PC-3 (cell line): ENCODE measurements at regions not wholly inside any gene's neighbourhood (a gene's known extent, or its start where the extent isn't known, plus 50 kb on each side); places are given as distances from the start of the nearest gene placed in this dataset.

Experiments used
- CTCF ChIP-seq: fragments of 300-600 bp; sonication (generic); conservative IDR thresholded peaks from 2 replicates; pipeline ENCODE4 v1.5.1; 2017; ENCODE audit warnings: antibody characterized with exemption, low read depth, mild to moderate bottlenecking, low read length
- EZH2 ChIP-seq: fragments of 300-600 bp; sonication (generic); IDR thresholded peaks from one replicate; pipeline ENCODE4 v1.6.1; 2017; ENCODE audit warnings: antibody characterized with exemption, mild to moderate bottlenecking, low read length; ENCODE audit not compliant: unreplicated experiment
- EZH2phosphoT487 ChIP-seq: fragments of 300-600 bp; sonication (generic); IDR thresholded peaks from 2 replicates; pipeline ENCODE4 v1.6.1; 2018; ENCODE audit warnings: mild to moderate bottlenecking, antibody characterized with exemption, low read length, borderline replicate concordance

DNA sequence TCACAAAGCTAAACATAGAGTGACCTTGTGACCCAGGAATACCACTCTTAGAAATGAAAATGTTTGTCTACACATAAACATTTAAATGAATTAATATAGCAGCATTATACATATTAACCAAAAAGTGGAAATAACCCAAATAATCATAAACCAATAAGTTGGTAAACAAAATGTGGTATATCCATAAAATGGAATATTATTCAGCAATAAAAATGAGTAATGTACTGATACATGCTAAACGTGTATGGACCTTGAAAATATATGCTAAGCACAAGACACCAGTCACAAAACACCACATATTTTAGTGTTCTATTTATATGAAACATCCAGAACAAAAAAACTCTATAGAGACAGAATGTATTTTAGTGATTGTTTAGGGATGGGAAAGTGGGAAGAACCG is 68.9 kb upstream of the FUT9 start:
- no peak for TF ChIP-seq CTCF
- no peak for TF ChIP-seq EZH2
- no peak for TF ChIP-seq EZH2phosphoT487
